GM21360 (cell line): ENCODE measurements at regions not wholly inside any gene's neighbourhood (a gene's known extent, or its start where the extent isn't known, plus 50 kb on each side); places are given as distances from the start of the nearest gene placed in this dataset.

ENCODE experiments used
- ATAC-seq: cut with Tn5 transposase; IDR thresholded peaks from one replicate; pipeline ENCODE4 v1.9.1; 2021; ENCODE audit warnings: mild to moderate bottlenecking, moderate library complexity; ENCODE audit not compliant: unreplicated experiment

DNA sequence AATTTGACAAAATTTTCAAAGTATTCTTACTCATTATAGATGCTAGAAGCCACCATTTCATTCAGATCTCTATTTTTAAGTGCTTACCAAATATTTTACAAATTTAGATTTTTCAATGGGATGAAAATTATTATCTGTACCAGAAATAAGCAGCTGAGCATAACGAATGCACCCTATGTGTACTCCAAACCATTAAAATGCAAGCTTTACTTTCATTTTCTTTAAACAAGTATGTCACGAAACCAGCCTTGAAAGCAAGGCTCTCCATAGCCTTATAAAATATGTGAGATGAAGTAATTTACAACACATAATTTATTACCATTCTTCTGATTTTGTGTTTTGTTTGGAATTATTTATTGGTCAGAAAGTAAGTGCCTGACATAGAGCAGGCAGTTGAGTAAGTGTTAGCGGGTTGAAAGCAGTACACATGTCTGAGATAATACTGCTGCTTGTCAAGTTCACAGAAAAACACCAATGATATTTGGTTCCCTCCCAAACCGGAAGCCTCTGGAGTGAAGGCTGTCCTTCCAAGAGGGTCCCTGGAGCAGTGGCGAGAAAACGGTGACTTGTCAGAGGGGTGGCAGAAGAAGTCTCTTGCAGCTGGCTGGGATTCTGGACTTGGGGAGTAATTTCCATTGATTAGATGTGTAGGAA, 322.7 kb upstream of the PFKP start:
- ATAC-seq: no peak

DNA sequence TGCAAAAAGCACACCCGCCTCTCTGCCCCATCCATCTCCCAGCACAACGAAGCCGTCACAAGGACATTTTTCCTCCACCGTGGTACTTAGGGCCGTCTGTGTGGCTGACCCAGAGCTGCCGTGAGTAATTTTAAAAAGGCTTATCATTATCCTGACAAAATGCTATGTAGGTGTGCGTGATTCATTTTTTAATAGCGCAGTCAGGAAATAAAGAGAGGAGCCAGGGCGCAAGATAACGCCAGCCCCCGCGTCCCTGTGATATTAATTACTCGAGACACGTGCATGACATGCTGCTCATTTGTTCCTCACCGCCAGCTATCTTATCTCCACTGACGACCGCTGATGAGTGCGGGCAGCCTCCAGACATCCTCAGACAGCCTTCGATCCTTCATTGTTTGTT, 332.7 kb upstream of the PFKP start:
- ATAC-seq: no peak

DNA sequence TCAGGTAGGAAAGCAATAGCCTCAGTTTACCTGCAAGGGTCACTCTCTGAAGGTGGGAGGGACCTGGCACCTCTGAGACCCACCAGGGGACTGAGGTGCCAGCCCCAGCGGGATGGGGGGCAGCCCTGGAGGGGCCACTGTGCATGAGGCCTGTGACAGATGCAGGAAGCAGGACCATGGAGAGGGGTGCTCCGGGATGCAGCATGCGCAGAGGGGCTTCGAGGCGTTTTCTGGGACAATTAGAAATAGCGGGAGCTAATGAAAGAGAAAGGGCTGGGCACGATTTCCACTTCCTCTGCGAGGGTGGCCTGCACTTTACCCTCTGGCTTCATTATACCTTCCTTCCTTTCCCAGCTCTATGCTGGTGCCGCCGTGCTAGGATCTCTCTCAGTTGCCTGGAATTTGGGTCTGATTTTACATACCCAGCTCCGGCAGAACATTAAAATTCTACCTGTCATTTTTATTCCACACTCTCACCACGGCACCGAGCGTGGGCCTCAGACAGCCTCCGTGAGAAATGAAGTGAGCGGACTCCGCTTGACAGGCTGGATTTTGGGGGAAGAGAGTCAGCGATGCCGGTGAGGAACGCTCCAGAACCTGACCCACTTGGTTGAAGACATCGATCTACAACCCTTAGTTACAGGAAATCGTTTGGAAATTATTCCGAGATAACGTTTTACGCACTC, 333.9 kb upstream of the PFKP start:
- ATAC-seq: no peak

DNA sequence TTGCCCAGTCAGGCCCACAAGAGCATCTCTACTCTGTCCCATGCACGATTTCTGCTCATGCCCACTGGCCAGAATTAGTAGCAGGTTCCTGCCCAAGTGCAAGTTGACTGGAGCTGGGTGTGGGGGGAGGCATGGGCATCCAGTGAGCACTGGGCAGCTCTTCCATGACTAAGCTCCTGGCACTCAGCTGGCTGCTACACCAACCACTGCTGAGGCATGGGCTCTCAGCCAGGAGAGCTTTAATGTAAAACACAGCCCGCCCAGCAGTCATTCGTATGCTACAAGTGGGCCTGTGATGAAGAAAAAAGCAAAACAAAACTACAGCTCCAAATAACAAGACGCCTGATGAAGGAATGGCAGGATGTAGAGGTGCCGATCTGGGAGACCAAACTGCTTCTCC, 335.4 kb upstream of the PFKP start:
- ATAC-seq: no peak

DNA sequence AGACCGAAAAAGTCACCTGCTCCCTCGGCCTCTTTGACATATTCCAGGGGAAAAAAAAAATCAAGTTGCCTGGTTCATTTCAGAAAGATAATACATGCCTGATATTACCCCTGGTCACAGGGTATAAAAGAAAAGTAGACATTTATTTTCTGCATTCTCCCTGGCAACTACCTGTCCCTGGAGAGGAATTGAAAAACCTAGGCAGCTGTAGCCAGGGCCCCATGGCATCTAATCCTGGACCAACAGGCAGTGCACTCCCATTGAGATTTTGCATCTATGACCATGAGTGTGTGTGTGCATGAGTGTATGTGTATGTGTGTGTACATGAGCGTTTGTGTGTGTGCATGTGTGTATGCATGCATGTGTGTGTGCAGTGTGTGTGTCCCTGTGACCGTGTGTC, 338.2 kb upstream of the PFKP start:
- no peak for ATAC-seq

DNA sequence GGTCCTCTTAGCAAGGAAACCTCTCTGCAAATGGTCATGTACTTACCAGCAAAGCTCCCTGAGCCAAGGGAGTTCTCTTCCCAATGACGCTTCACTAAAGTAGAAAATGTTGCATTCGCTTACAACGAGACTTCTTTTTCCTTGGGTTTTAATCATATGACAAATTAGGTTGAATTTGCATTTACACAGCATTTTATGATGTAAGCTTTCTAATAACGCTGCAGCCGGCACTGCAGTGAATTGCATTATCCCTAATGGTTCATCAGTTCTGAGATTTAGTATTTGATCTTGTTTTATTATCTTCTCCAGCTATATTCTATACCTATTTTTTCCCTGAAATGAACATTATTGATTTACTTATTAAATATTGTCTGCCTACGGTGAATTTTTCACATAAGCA, 339.3 kb upstream of the PFKP start:
- ATAC-seq: no peak

DNA sequence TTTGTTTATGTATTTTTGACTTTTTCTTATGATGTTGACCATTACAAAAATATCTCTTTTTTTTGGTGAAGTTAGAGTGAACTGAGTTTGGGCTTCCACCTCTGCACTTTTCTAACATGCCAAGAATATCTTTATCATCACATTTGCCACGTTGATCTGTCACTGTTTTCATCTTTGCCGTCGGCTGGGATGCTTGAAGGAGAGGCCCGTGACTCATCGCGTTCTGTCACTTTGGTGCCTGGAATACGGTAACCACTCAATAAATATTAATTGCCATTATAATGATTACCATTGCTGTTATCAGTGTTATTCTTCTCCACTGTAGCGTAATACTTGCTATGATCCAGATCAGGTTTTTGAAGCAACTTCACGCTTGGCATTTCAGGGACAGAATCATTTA, 350.8 kb upstream of the PFKP start:
- ATAC-seq: no peak

DNA sequence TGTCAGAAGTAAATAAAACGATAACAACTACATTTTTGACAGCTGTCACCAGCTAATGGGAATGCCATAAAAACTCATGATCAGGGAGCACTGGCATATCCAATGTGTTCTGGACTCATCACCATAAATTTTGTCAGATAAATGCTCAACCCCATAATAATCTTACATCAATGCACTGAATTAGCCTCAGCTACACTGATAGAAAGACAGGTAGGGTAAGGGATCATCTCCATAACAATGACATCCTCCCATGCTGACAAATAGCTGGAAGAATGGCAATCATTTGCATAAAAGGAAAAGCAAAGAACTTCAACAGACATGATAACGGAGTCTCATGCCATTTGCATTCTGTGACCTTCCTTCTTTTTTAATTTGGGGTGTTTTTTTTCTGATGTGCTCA, 352.8 kb upstream of the PFKP start:
- no peak for ATAC-seq

DNA sequence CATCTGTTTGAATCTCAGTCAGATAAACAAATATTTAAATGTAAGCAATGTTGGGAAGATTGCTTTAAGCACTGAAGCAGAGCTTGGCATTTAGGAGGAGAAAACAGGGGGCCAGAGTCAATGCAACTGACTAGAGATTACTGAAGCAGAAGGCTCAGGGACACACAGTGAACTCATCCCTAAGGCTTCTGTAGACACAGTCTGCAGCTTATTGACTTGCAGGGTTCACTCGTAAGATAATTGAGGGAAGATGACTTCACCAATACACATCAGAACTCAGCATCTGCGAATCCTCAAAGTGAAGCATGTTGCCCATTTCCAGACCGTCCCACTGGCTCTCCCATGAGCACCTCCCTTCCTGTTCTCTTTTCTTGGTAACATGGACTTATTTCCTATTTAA, 363.4 kb upstream of the PFKP start:
- no peak for ATAC-seq

DNA sequence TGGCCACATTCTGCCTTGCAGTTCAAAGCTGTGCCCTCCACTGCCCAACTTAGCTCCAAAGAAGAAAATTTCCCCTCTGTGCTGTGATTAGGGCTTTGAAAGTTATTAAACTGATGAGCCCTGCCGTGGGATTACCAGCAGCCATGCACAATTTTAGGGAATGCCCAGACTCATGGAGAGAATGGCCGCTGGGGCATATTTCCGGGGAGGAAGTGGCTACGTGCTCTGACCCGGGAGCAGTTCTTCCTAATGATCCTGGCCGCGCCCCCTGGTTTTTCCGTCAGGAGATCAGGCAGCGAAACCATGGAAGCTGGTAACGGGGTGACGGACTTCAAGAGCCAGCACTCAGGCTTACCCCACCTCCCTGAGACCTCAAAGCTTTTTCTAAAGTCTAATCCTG, 365.5 kb upstream of the PFKP start:
- ATAC-seq: no peak

DNA sequence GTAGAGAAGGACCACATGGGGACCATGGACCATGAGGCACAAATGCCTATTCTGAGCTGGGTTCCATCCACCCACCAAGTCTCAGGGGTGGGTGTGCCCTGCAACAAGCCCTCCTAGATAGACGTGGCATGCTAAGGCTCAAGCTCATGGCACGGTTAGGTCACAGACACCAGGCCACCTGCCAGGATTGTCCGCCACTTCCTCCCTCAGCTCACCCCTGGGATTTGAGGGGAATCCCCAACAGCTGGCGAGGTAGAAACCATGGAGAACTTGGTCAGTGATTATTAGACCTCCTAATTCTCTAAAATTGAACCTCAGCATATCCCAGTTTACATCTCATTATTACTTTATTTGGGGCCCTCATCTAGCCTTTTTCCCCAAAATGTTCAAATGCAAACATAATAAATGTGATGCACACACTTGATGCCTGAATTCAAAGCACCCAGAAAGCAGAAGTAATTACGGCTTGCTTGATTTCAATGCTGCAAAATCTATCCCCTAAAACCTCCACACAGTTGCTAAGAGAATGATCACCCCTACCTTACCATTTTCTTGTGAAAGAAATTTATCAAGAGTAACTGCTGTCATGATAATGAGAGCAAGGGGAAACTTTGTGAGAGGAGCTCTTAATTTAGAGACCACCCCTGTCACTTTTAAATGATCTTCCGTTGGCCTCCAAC, 366.6 kb upstream of the PFKP start:
- no peak for ATAC-seq

DNA sequence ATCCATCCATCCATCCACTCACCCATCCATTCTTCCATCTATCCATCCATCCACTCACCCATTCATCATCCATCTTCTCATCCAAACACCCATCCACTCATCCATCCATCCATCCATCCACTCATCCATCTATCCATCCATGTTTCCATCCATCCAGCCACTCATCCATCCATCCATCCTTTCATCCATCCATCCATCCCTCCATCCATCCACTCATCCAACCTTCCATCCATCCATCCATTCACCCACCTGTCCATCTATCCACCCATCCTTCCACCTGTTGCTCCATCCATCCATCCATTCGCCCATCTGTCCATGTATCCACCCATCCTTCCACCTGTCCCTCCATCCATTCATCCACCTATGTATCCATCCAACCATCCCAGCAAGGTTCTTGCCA, 378.4 kb upstream of the PFKP start:
- ATAC-seq: no peak

DNA sequence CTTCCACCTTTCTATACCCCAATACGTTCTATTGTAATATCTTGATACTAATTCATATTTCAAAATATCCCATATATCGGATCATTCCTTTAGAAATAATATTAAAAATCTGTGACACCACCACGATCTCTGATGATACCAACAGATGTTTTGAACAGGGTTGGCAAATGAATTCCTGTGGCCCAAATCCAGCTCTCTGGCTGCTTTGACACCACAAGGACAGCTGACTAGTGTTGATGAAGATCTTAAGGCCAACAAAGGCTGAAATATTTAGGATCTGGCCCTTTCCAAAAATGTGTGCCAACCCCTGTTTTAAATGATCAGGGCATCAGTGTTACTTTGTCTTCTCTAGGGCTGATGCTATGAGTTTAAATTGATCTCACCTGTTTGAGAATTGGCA, 380.7 kb upstream of the PFKP start:
- ATAC-seq: no peak

DNA sequence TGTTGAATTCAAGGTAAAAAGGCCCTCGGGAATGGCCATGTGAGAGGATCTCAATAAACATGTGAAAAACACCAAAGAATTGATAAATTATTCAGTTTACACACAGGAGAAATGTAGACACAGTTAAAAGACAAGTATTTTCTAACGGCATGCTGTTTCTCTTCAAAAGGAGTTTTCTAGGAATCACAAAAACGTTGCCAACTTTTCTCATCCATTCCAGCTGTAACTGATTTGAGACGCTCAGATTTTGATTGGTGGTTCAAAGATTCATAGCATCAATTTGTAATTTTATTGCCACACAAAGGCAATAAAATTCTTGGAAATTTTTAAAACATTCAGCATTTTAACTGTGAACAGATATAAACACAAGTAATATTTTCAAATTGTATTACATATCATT, 384.9 kb upstream of the PFKP start:
- ATAC-seq: no peak

DNA sequence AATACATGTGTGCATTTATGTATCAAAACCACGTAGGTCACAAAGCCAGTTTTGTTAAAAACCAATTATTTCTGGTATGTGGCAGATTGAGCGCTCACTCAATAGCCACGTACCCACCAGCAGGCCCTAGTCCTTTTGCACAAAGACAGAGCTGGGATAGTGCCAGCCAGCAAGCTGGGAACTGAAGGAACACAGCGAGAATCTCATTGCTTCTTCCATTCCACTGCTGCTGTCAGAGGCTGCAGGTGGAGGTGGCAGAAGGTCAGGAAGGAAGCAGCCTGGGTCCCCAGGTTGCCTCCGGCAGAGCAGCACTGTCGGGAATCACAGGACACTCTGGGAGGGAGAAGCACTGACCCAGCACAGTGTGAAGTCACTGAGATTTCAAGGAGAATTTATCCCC, 385.5 kb upstream of the PFKP start:
- no peak for ATAC-seq

DNA sequence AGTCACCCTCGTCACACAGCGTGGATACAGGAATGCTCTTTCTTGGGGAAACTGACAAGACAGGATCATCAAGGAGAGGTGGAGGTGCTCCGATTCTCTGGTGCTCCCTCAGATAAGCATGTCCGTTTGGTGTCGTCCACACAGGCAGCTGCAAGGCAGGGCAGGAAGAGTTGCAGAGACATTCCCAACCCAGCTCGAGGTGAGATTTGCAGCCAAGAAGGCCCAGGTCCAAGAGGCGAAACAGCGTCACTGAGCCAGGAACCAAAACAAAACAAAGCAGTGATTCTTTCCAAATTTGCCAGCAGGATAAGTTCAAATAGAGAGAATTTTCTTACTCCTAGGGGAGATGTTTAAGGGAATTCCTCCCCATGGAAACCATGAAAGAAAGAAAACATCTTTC, 386.5 kb upstream of the PFKP start:
- no peak for ATAC-seq

DNA sequence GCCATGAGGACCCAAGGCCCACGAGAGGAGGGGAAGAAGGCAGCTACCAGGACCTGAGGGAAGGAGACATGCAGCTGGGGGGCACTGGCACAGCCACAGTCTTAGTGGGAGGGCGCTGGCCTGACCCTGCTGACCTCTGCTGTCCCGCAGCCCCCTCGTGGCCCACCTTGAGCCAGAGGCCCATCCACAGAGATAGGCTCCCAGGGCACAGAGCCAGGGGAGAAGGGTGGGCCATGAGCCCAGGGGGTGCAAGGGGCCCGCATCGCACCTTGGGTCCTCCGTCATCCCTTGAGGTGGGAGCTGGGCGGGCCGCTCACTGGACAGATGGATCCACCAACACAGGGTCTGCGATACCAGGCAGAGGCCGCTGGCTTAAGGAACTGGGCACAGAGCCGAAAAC, 387.7 kb upstream of the PFKP start:
- no peak for ATAC-seq

DNA sequence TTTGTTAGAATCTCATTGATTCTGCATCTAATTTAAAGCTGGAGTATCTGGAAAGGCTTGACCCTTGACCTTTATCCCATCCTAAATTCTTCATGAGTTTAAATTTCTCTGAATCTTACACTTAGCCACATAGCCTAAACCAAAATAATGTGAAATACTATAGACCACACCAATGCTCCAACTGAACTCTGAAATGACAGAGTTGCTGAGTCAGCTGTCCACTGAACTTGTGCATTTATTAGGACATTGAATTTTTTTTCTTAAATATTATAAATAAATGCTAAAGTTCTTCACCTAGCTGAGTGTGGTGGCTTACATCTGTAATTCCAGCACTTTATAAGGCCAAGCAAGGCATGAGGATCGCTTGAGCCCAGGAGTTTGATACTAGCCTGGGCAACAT, 390.9 kb upstream of the PFKP start:
- no peak for ATAC-seq

DNA sequence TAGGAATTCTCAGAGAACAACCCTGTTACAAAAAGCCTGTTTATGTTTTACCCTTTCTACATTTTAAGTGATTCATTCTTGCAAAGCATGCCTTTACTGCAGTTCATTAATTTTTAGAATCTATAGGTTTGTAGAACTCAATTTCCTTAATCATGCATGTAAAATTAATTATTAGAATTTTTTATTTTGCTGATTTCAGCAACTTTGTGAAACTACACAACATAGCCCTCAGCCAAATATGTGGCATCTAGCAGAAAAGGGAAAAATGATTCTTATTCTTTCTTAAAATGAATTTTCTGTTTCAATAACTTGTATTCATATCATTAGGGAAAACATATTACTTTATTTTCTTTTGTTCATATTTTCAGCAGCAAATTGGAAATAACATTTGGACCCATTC, 392.9 kb upstream of the PFKP start:
- ATAC-seq: no peak

DNA sequence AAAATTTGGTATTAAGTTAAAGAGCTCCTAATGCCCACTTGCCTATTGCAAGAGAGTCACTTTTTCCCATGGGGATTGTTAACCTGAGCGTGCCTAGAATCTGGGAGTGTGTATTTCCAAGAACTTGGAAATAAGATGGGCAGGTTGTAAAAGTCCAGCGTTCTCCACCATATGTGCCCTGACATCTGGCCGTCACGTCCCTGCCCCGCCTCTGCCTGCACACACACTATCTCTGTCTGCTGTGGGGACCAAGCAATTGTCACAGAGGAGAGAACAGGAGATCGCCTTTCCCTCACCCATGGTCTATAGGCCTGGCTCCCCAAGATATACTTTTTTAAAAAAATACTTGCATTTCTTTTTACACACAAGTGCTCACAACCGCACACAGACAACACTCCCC, 396.5 kb upstream of the PFKP start:
- no peak for ATAC-seq

DNA sequence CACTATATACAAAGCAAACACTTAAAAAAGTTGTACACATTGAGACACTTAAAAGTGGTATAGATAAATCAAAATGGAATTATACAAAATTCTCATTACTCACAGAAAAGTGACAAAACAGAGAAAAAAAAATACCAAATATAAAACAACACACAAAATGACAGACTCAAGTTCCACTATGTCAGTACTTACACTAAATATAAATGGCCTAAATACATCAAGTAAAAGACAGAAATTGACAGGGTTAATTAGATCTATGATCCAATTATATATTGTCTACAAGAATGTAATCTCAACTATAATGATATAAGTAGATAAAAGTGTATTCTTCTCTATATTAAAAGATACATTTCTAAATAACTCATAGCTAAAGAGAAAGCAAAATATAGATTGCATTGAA, 401.6 kb upstream of the PFKP start:
- no peak for ATAC-seq

DNA sequence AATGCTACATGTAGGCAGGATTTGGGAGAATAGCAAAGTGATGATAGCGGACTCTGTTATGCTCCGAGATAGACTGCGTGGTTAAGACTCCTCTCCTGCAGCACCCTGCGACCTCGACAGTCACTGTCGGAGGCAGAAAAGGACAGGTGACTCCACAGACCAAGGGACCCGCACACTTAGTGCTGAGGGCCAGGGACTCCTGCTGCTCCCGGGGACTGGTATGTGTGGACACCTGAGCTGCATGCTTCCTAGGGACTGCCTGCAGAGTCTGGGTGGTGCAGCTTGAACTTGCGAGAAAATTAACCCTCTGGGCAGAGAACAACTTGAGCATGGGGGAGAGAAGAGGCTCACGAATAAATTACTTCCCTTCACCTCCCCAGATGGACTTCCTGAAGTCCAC, 407.1 kb upstream of the PFKP start:
- no peak for ATAC-seq
